Pancreas (tissue), 10 donors: ENCODE measurements at regions not wholly inside any gene's neighbourhood (a gene's known extent, or its start where the extent isn't known, plus 50 kb on each side); places are given as distances from the start of the nearest gene placed in this dataset.

Experiments
- ATAC-seq, 4 donors: fragments of 200-7000 bp; cut with Tn5 transposase; one replicate each; pipeline versions ENCODE4 v1.8.0 to v1.9.1; 2020; ENCODE audit warnings: mild to moderate bottlenecking in 4 of 4, moderate library complexity in 4 of 4
- DNase-seq, 6 donors: peaks; one replicate each; pipeline ENCODE4 v3.0.0-alpha.2; 2020
- FAIRE-seq: peaks from 2 replicates; lab custom pipeline; 2012; peaks lifted over from hg19 to GRCh38; lab: Jason Lieb, UNC
- H3K27ac ChIP-seq, 4 donors: fragments of 200-600 bp; sonication (generic); 1 replicate in 3 of 4; 2 replicates in 1 of 4; pipeline versions ENCODE4 v1.5.0 to v1.8.0; 2020
- H3K27me3 ChIP-seq, 4 donors: fragments of 200-600 bp; one replicate each; pipeline ENCODE4 v1.8.0; 2021
- H3K36me3 ChIP-seq, 3 donors: fragments of 200-600 bp; sonication (generic) in 1 of 3; one replicate each; pipeline versions ENCODE4 v1.5.0 to v1.8.0; 2020 to 2021
- H3K4me1 ChIP-seq, 3 donors: fragments of 200-600 bp; one replicate each; pipeline ENCODE4 v1.8.0; 2021
- H3K4me3 ChIP-seq, 4 donors: fragments of 200-600 bp; sonication (generic) in 2 of 4; one replicate each; pipeline versions ENCODE4 v1.5.0 to v1.8.0; 2020 to 2021
- H3K9me3 ChIP-seq, 4 donors: fragments of 200-600 bp; one replicate each; pipeline ENCODE4 v1.8.0; 2021
- CTCF ChIP-seq, 4 donors: fragments of 200-600 bp; sonication (generic) in 3 of 4; IDR thresholded peaks; one replicate each; pipeline versions ENCODE4 v1.5.0 to v1.8.0; 2021; ENCODE audit warnings: antibody characterized with exemption in 4 of 4
- WGBS, 2 donors: extraction: QIAGEN DNeasy Blood & Tissue Kit; methylation state at CpG; one replicate each; pipeline ENCODE4 v1.1.7; 2013; 5-methylcytosine and 5-hydroxymethylcytosine counted together
- intact Hi-C, 3 donors: fragments of 100-400 bp; cut with DNase I; formaldehyde crosslinking; loops; one replicate each; pipeline versions ENCODE4 v1.11.1 to v1.14.2; 2022
- donor health status: healthy with polysubstance abuse.
- donor health status: DM: no; HTN: no; CAD: no; lungs with moderate emphysema.
- donor health status: DM: no; HTN: no; CAD: no.
- donor health status: control.
- donor health status: control.
- donor health status: Bipolar disorder and iron deficiency.
- donor health status: DM: yes; HTN: yes; CAD: no.
- donor health status: DM: no; HTN: no; CAD: no.
- donor health status: DM: no; HTN: no; CAD: no.
- donor health status: DM: yes; HTN: yes; CAD: no.

GRCh38 chr3:25056803-25057351 is 371.2 kb upstream of the RARB start:
- no peak for ATAC-seq
- no peaks in the 10 kb centered on the region for H3K36me3 ChIP-seq
- FAIRE-seq = no peak
- H3K9me3 ChIP-seq = no peaks in the 10 kb centered on the region
- no peak overlapping the region for H3K27ac ChIP-seq
- DNase-seq = no peak
- intact Hi-C loops = no loop called here
- no peaks in the 10 kb centered on the region for H3K4me1 ChIP-seq
- no peak overlapping the region for H3K4me3 ChIP-seq
- H3K27me3 ChIP-seq = no peaks in the 10 kb centered on the region
- 60 to 79% methylated on average over 3 of the region's 3 CpGs for WGBS, 2 donors
- TF ChIP-seq CTCF (IDR thresholded peaks at IDR 0.05) = no peak

DNA sequence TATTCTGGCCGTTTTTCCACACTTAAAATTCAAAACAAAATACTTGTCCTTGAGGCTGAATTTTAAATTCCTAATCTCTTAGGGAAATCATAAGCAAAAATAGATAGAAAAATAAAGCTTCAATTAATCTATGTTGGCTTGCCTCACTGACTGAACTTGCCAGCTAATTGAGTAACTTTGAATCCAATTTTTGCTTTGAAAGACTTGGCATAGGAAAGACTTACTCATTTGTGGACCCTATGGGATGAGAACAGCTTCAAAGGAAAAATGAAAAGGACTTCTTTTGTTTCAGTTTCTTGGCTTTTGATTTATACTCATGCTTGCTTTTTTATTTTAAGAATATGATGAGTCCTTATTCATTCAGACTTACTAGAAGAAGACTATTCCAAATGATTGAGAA is 370.7 kb upstream of the RARB start:
- H3K36me3 ChIP-seq = no peaks in the 10 kb centered on the region
- intact Hi-C loops = no loop called here
- 32 to 37% methylated on average over 1 of the region's 1 CpG for WGBS, 2 donors
- no peaks in the 10 kb centered on the region for H3K9me3 ChIP-seq
- TF ChIP-seq CTCF (IDR thresholded peaks at IDR 0.05) = no peak
- DNase-seq (no peak), ATAC-seq (no peak), FAIRE-seq (no peak)
- no peaks in the 10 kb centered on the region for H3K27me3 ChIP-seq
- no peaks in the 10 kb centered on the region for H3K4me1 ChIP-seq
- no peak overlapping the region for H3K4me3 ChIP-seq
- no peak overlapping the region for H3K27ac ChIP-seq

- DNase-seq (no peak), ATAC-seq (no peak), FAIRE-seq (no peak)
- Histone ChIP-seq H3K36me3 (no peaks in the 10 kb centered on the region), H3K27me3 (no peaks in the 10 kb centered on the region), H3K9me3 (no peaks in the 10 kb centered on the region), H3K4me3 (no peak overlapping the region), H3K27ac (no peak overlapping the region), H3K4me1 (no peaks in the 10 kb centered on the region)
- intact Hi-C loops = no loop called here
- TF ChIP-seq CTCF (IDR thresholded peaks at IDR 0.05) = no peak
- 55 to 56% methylated on average over 2 of the region's 2 CpGs for whole genome bisulfite sequencing, 2 donors
Observed at GRCh38 chr3:25064681-25065080, 363.4 kb upstream of the RARB start.

GRCh38 chr3:25069970-25070369 is 358.1 kb upstream of the RARB start:
- no peaks in the 10 kb centered on the region for H3K36me3 ChIP-seq
- FAIRE-seq = no peak

More at GRCh38 chr3:25069970-25070369, 358.1 kb upstream of the RARB start:
- no peak overlapping the region for H3K27ac ChIP-seq
- H3K4me1 ChIP-seq = no peaks in the 10 kb centered on the region
- 62 to 84% methylated on average over 3 of the region's 3 CpGs for WGBS, 2 donors
- DNase-seq (no peak), ATAC-seq (no peak)
- H3K4me3 ChIP-seq = no peak overlapping the region
- H3K27me3 ChIP-seq = no peaks in the 10 kb centered on the region
- intact Hi-C loops = no loop called here
- TF ChIP-seq CTCF (IDR thresholded peaks at IDR 0.05) = no peak
- H3K9me3 ChIP-seq = no peaks in the 10 kb centered on the region
